Astrocyte of the cerebellum (primary cell): ENCODE measurements at regions not wholly inside any gene's neighbourhood (a gene's known extent, or its start where the extent isn't known, plus 50 kb on each side); places are given as distances from the start of the nearest gene placed in this dataset.

Source experiments
- DNase-seq: peaks from one replicate; pipeline ENCODE4 v3.0.0-alpha.2; 2011; ENCODE audit warnings: low read depth
- H3K4me3 ChIP-seq: 2 replicates; pipeline ENCODE4 v1.5.1; 2011; ENCODE audit warnings: mild to moderate bottlenecking, low read depth, low read length, moderate library complexity
- in situ Hi-C: cut with HindIII; loops from 2 replicates; pipeline ENCODE4 v1.10.0; 2017; ENCODE audit warnings: low sequenced_read_pairs
- TF ChIP-seq, protein P1 (sequence below): IDR thresholded peaks from 2 replicates; pipeline ENCODE4 v1.5.1; 2012; ENCODE audit warnings: low read length, low read depth, moderate library complexity, mild to moderate bottlenecking; ENCODE audit errors: missing control alignments

DNA sequence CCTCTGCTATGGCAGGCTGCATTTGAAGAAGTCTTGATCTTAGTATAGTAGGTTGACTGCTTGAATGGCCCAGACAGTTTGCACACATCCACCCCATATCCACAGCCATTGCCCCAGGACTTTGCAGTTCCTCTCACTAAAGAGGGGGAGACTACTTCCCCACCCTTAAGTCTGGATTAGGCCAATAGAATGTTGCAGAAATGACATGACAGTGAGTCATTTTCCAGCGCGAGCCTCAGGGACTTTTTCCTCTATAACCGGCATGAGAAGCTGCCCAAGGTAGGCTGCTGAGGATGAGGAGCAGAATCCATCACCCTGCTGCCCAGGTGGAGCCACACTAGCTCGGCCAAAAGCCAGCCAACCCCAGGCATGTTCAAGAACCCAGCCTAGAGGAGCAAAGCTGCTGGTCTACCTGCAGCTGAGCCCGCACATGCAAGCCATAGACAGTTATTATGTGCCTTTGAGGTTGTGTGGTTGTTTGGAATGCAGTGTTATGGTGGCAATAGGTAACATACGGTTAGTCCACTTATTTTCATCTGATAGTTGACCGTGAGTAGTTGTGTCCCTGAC is 113.9 kb downstream of the TLE3 start:
- no peak for DNase-seq
- TF ChIP-seq, protein P1, sequence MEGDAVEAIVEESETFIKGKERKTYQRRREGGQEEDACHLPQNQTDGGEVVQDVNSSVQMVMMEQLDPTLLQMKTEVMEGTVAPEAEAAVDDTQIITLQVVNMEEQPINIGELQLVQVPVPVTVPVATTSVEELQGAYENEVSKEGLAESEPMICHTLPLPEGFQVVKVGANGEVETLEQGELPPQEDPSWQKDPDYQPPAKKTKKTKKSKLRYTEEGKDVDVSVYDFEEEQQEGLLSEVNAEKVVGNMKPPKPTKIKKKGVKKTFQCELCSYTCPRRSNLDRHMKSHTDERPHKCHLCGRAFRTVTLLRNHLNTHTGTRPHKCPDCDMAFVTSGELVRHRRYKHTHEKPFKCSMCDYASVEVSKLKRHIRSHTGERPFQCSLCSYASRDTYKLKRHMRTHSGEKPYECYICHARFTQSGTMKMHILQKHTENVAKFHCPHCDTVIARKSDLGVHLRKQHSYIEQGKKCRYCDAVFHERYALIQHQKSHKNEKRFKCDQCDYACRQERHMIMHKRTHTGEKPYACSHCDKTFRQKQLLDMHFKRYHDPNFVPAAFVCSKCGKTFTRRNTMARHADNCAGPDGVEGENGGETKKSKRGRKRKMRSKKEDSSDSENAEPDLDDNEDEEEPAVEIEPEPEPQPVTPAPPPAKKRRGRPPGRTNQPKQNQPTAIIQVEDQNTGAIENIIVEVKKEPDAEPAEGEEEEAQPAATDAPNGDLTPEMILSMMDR, result no peak
- no peak overlapping the region for H3K4me3 ChIP-seq
- in situ Hi-C loops, result no loop called here

GRCh38 chr15:69987492-69988489 is 109.9 kb downstream of the TLE3 start:
- H3K4me3 ChIP-seq, result no peak overlapping the region
- in situ Hi-C loops, result no loop called here
- DNase-seq, result no peak
- TF ChIP-seq, protein P1, result no peak

- TF ChIP-seq, protein P1, result no peak
- no peak overlapping the region for H3K4me3 ChIP-seq
- in situ Hi-C loops, result no loop called here
- no peak for DNase-seq
Observed at GRCh38 chr15:69988541-69989225, 109.0 kb downstream of the TLE3 start.

DNA sequence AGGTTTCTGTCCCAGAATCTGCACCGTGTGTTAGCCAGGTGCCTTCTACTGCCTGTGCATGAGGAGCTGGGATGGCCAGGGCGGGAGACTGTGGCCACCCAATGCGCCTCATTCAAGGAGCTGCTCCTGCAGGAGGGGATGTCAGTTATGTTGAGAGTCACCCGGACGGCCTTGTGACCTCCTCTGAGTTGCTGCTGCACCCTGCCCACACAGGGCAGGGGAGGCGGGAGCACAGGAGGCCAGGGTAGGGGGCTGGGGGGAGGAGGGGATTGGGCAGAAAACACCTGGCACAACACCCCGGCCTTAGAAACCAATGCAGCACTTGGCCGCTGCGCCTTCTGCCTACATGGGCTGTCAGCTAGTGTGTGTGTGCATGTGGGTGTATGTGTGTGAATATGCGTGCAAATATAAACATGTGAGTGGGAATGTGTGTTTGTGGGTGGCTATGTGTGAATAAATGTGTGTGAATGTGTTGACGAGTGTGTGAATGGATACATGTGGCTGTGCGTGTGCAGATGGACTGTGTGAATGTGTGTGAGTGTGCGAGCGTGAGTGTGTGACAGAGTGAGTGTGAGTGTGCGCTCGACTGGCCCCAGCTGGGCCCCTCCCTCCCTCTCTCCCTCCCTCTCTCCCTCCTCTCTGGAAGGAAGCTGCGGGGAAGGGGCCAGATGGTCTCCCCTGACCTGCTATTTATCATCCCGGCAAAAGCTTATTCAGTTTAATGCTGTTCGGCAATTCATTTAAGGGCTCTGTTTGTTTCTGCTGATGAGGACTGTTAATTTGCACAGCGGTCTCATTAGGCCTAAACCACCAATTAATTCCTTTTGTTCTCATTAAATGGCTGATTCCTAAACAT is 106.9 kb downstream of the TLE3 start:
- DNase-seq, result no peak
- in situ Hi-C loops, result no loop called here
- TF ChIP-seq, protein P1, result no peak
- H3K4me3 ChIP-seq, result no peak overlapping the region

DNA sequence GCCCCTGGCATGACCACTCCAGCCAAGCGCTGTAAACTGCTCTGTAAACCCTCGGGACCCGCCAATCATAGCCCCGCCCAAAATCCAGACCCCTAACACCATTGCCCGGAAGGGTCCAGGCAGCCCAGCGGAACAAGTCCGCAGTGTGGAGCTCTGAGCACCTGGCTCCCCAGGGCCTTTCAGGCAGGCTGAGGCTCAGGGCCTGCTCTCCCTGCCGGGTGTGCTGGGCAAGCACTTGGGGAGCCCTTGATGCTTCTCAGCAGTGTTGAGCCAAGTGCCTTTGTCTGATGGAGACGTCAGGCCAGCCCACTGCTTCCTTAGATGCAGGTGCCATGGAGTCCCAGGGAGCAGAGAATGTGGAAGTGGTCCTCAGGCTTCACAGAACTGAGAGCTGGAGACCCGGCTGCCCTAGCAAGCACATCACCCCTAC is 106.2 kb downstream of the TLE3 start:
- TF ChIP-seq, protein P1, result no peak
- DNase-seq, result no peak
- in situ Hi-C loops, result no loop called here
- H3K4me3 ChIP-seq, result no peak overlapping the region

DNA sequence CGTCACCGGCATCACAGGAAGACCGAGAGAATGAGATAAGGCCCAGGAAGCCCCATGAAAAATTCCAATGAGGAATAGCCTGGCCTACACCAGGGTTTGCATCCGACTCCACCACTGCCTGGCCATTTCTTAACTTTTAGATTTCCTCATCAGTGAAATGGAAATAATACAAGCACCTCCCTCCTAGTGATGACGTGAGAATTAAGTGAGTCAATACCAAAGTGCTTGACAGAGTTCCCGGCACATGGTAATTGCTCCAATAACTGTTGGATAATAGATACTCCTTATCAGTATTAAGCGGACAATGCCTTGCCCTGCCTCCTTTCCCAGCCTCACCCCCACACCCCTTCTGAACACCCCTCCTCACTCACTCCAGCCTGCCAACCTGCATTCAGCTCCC is 105.4 kb downstream of the TLE3 start:
- TF ChIP-seq, protein P1, result no peak
- H3K4me3 ChIP-seq, result no peak overlapping the region
- in situ Hi-C loops, result no loop called here
- DNase-seq, result no peak
